ENCODE measurements at regions not wholly inside any gene's neighbourhood (a gene's known extent, or its start where the extent isn't known, plus 50 kb on each side); places are given as distances from the start of the nearest gene placed in this dataset.

- H3K27me3 ChIP-seq = no peaks in the 10 kb centered on the region
- H3K4me1 ChIP-seq (ENCODE audit: insufficient read depth) = no peaks in the 10 kb centered on the region
- no peaks in the 10 kb centered on the region for H3K79me2 ChIP-seq
- no peaks in the 10 kb centered on the region for H4K20me1 ChIP-seq (ENCODE audit: insufficient read depth, poor library complexity, severe bottlenecking)
- H3K4me3 ChIP-seq = no peak overlapping the region
- no peak overlapping the region for H3K4me2 ChIP-seq
- TF ChIP-seq EZH2 (IDR thresholded peaks at IDR 0.05; ENCODE audit: borderline replicate concordance) (no peak), CTCF (IDR thresholded peaks at IDR 0.05; ENCODE audit: poor library complexity) (no peak), EZH2phosphoT487 (IDR thresholded peaks at IDR 0.05; ENCODE audit: low read depth, severe bottlenecking, unreplicated experiment) (no peak)
- H3K36me3 ChIP-seq (replicated peaks; ENCODE audit: insufficient read depth, low read depth) = no peaks in the 10 kb centered on the region
- H3K9me3 ChIP-seq (ENCODE audit: low read depth) = no peaks in the 10 kb centered on the region
- no peak overlapping the region for H2AFZ ChIP-seq
- 100% methylated on average over 1 of the region's 1 CpG for WGBS (ENCODE audit: low lambda C conversion rate, missing lambda C conversion rate)
- H3K9me2 ChIP-seq (replicated peaks; ENCODE audit: insufficient read depth) = no peaks in the 10 kb centered on the region
- no peak for DNase-seq (ENCODE audit: low spot score)
- H3K27ac ChIP-seq = no peak overlapping the region
These were observed 959.6 kb upstream of the NDST4 start for GRCh38 chr4:116073051-116073450.

GRCh38 chr4:116070283-116070682 lies 956.9 kb upstream of the NDST4 start:
- DNase-seq (ENCODE audit: low spot score) = no peak
- Histone ChIP-seq H4K20me1 (ENCODE audit: insufficient read depth, poor library complexity, severe bottlenecking) (no peaks in the 10 kb centered on the region), H3K9me3 (ENCODE audit: low read depth) (no peaks in the 10 kb centered on the region), H3K27ac (no peak overlapping the region), H3K36me3 (replicated peaks; ENCODE audit: insufficient read depth, low read depth) (no peaks in the 10 kb centered on the region), H3K4me2 (no peak overlapping the region), H3K79me2 (no peaks in the 10 kb centered on the region), H3K27me3 (no peaks in the 10 kb centered on the region), H3K9me2 (replicated peaks; ENCODE audit: insufficient read depth) (no peaks in the 10 kb centered on the region), H3K4me1 (ENCODE audit: insufficient read depth) (no peaks in the 10 kb centered on the region), H2AFZ (no peak overlapping the region), H3K4me3 (no peak overlapping the region)
- TF ChIP-seq EZH2 (IDR thresholded peaks at IDR 0.05; ENCODE audit: borderline replicate concordance) (no peak), CTCF (IDR thresholded peaks at IDR 0.05; ENCODE audit: poor library complexity) (no peak)

- 67% methylated on average over 5 of the region's 5 CpGs for WGBS (ENCODE audit: low lambda C conversion rate, missing lambda C conversion rate)
- Histone ChIP-seq H3K9me3 (ENCODE audit: low read depth) (no peaks in the 10 kb centered on the region), H4K20me1 (ENCODE audit: insufficient read depth, poor library complexity, severe bottlenecking) (no peaks in the 10 kb centered on the region), H3K27ac (no peak overlapping the region), H3K4me3 (no peak overlapping the region), H2AFZ (no peak overlapping the region), H3K4me2 (no peak overlapping the region), H3K27me3 (no peaks in the 10 kb centered on the region), H3K4me1 (ENCODE audit: insufficient read depth) (no peaks in the 10 kb centered on the region), H3K9me2 (replicated peaks; ENCODE audit: insufficient read depth) (no peaks in the 10 kb centered on the region), H3K36me3 (replicated peaks; ENCODE audit: insufficient read depth, low read depth) (no peaks in the 10 kb centered on the region), H3K79me2 (no peaks in the 10 kb centered on the region)
- TF ChIP-seq CTCF (IDR thresholded peaks at IDR 0.05; ENCODE audit: poor library complexity) (no peak), EZH2 (IDR thresholded peaks at IDR 0.05; ENCODE audit: borderline replicate concordance) (no peak), EZH2phosphoT487 (IDR thresholded peaks at IDR 0.05; ENCODE audit: low read depth, severe bottlenecking, unreplicated experiment) (no peak)
- no peak for DNase-seq (ENCODE audit: low spot score)
These were observed 953.4 kb upstream of the NDST4 start for GRCh38 chr4:116066711-116067245.

GRCh38 chr4:116064331-116064730 lies 950.9 kb upstream of the NDST4 start:
- 86% methylated on average over 2 of the region's 2 CpGs for WGBS (ENCODE audit: low lambda C conversion rate, missing lambda C conversion rate)
- Histone ChIP-seq H3K27ac (no peak overlapping the region), H3K9me3 (ENCODE audit: low read depth) (no peaks in the 10 kb centered on the region), H3K27me3 (no peaks in the 10 kb centered on the region), H3K79me2 (no peaks in the 10 kb centered on the region), H4K20me1 (ENCODE audit: insufficient read depth, poor library complexity, severe bottlenecking) (no peaks in the 10 kb centered on the region), H3K4me1 (ENCODE audit: insufficient read depth) (no peaks in the 10 kb centered on the region), H3K36me3 (replicated peaks; ENCODE audit: insufficient read depth, low read depth) (no peaks in the 10 kb centered on the region), H3K4me3 (no peak overlapping the region), H2AFZ (no peak overlapping the region), H3K9me2 (replicated peaks; ENCODE audit: insufficient read depth) (no peaks in the 10 kb centered on the region), H3K4me2 (no peak overlapping the region)
- TF ChIP-seq EZH2 (IDR thresholded peaks at IDR 0.05; ENCODE audit: borderline replicate concordance) (no peak), EZH2phosphoT487 (IDR thresholded peaks at IDR 0.05; ENCODE audit: low read depth, severe bottlenecking, unreplicated experiment) (no peak), CTCF (IDR thresholded peaks at IDR 0.05; ENCODE audit: poor library complexity) (no peak)
- no peak for DNase-seq (ENCODE audit: low spot score)

Data from hepatocyte (in vitro differentiated cells).